ENCODE measurements at regions not wholly inside any gene's neighbourhood (a gene's known extent, or its start where the extent isn't known, plus 50 kb on each side); places are given as distances from the start of the nearest gene placed in this dataset.

DNA sequence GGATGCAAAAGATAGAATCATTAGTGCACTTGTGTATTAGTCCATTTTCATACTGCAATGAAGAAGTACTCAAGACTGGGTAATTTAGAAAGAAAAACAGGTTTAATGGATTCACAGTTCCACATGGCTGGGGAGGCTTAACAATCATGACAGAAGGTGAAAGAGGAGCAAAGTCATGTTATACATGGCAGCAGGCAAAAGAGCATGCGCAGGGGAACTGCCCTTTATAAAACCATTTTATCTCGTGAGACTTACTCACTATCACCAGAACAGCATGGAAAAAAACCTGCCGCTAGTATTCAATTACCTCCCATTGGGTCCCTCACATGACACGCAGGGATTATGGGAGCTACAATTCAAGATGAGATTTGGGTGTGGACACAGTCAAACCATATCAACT lies 129.4 kb downstream of the SCG2 start:
- WGBS = 90% methylated on average over 4 of the region's 4 CpGs
- no peaks in the 10 kb centered on the region for H3K9me3 ChIP-seq
- no peaks in the 10 kb centered on the region for H3K4me1 ChIP-seq (replicated peaks)
- intact Hi-C loops (cut with DNase I) = no loop called here
- H3K27ac ChIP-seq = no peak overlapping the region
- H3K4me3 ChIP-seq = no peak overlapping the region
- H3K27me3 ChIP-seq (replicated peaks; ENCODE audit: insufficient read depth) = no peaks in the 10 kb centered on the region
- DNase-seq (ENCODE audit: low spot score) = no peak
- no peaks in the 10 kb centered on the region for H3K36me3 ChIP-seq
- TF ChIP-seq POLR2A (IDR thresholded peaks at IDR 0.05) (no peak), POLR2AphosphoS5 (IDR thresholded peaks at IDR 0.05) (no peak)
- TF ChIP-seq, protein P1, sequence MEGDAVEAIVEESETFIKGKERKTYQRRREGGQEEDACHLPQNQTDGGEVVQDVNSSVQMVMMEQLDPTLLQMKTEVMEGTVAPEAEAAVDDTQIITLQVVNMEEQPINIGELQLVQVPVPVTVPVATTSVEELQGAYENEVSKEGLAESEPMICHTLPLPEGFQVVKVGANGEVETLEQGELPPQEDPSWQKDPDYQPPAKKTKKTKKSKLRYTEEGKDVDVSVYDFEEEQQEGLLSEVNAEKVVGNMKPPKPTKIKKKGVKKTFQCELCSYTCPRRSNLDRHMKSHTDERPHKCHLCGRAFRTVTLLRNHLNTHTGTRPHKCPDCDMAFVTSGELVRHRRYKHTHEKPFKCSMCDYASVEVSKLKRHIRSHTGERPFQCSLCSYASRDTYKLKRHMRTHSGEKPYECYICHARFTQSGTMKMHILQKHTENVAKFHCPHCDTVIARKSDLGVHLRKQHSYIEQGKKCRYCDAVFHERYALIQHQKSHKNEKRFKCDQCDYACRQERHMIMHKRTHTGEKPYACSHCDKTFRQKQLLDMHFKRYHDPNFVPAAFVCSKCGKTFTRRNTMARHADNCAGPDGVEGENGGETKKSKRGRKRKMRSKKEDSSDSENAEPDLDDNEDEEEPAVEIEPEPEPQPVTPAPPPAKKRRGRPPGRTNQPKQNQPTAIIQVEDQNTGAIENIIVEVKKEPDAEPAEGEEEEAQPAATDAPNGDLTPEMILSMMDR (IDR thresholded peaks at IDR 0.05) = no peak

DNA sequence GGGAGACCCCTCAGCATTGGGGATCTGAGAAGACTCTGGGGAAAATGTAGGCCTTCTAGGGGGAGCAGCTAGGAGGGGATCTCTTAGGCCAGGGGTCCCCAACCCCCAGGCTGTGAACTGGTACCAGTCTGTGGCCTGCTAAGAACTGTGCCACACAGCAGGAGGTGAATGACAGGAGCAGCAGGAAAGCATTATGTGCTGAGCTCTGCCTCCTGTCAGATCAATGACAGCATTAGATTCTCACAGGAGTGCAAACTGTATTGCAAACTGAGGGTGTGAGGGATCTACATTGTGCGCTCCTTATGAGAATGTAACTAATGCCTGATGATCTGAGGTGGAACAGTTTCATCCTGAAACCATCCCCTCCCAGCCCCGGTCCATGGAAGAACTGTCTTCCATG lies 127.3 kb downstream of the SCG2 start:
- no peak for DNase-seq (ENCODE audit: low spot score)
- Histone ChIP-seq H3K36me3 (no peaks in the 10 kb centered on the region), H3K27me3 (replicated peaks; ENCODE audit: insufficient read depth) (no peaks in the 10 kb centered on the region), H3K4me3 (no peak overlapping the region), H3K27ac (no peak overlapping the region), H3K9me3 (no peaks in the 10 kb centered on the region), H3K4me1 (replicated peaks) (no peaks in the 10 kb centered on the region)
- 75% methylated on average over 2 of the region's 2 CpGs for WGBS
- intact Hi-C loops (cut with DNase I) = no loop called here
- TF ChIP-seq, protein P1 (IDR thresholded peaks at IDR 0.05) = no peak
- TF ChIP-seq POLR2A (IDR thresholded peaks at IDR 0.05) = no peak
- TF ChIP-seq POLR2AphosphoS5 (IDR thresholded peaks at IDR 0.05) = no peak

DNA sequence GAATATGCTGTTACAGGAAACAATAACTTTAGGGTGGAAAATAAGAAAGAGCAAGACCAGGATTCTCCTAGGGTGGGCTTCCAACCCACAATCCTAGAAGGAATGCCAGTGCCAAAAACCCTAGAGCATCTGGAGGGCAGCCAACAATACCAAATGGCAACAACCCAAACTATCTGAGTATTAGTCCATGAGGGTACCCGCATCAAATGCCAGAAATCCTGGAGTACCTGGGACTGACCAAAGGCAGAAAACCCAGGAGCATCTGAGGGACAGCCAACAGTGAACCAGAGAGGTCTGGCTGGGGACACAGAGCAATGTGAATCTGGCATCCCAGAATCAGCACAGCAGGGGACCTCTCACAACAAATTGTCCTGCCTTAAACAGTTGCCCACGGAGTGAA lies 126.3 kb downstream of the SCG2 start:
- intact Hi-C loops (cut with DNase I) = no loop called here

DNA sequence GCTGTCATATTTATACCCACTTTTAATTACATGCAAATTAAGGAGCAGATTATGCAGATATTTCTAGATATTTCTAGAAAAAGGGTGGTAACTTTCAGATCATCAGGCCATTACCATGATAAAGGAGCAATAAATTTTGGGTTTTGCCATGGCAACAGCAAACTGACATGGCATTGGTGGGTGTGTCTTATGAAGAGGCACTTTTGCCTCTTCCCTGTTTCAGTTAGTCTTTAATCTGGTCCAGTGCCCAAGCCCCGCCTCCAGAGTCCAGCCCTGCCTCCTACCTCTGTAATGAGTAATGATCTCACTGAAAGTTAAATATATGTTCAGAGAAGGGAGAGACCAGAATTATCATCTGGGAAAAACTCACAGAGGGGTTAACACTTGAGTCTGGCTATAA lies 124.8 kb downstream of the SCG2 start:
- Histone ChIP-seq H3K4me1 (replicated peaks) (no peaks in the 10 kb centered on the region), H3K36me3 (no peaks in the 10 kb centered on the region), H3K27me3 (replicated peaks; ENCODE audit: insufficient read depth) (no peaks in the 10 kb centered on the region), H3K4me3 (no peak overlapping the region), H3K27ac (no peak overlapping the region), H3K9me3 (no peaks in the 10 kb centered on the region)
- WGBS = 92% methylated on average over 1 of the region's 1 CpG
- TF ChIP-seq POLR2AphosphoS5 (IDR thresholded peaks at IDR 0.05) (no peak), POLR2A (IDR thresholded peaks at IDR 0.05) (no peak)
- TF ChIP-seq, protein P1 (IDR thresholded peaks at IDR 0.05) = no peak
- DNase-seq (ENCODE audit: low spot score) = no peak
- intact Hi-C loops (cut with DNase I) = no loop called here

More for the DNA sequence above, 126.3 kb downstream of the SCG2 start:
- WGBS = 80% methylated on average over 2 of the region's 2 CpGs
- Histone ChIP-seq H3K27ac (no peak overlapping the region), H3K4me1 (replicated peaks) (no peaks in the 10 kb centered on the region), H3K27me3 (replicated peaks; ENCODE audit: insufficient read depth) (no peaks in the 10 kb centered on the region), H3K9me3 (no peaks in the 10 kb centered on the region), H3K4me3 (no peak overlapping the region), H3K36me3 (no peaks in the 10 kb centered on the region)
- DNase-seq (ENCODE audit: low spot score) = no peak
- TF ChIP-seq, protein P1 (IDR thresholded peaks at IDR 0.05) = no peak
- TF ChIP-seq POLR2AphosphoS5 (IDR thresholded peaks at IDR 0.05) (no peak), POLR2A (IDR thresholded peaks at IDR 0.05) (no peak)

DNA sequence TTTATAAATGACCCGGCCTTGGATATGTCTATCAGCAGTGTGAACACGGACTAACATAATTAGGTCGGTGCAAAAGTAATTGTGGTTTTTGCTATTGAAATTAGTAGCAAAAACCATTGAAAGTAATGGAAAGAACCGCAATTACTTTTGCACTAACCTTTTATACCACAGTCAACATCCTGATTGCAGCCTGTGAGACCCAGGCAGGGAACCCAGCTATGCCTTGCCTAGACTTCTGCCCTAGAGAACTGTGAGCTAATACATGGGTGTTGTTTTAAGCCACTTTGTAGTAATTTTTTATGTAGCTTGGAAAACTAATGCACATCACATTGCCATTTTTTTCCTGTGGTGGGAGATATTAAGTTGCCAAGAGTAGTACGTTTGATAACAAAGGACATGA lies 120.7 kb downstream of the SCG2 start:
- no peaks in the 10 kb centered on the region for H3K9me3 ChIP-seq
- DNase-seq (ENCODE audit: low spot score) = no peak
- no peak overlapping the region for H3K27ac ChIP-seq
- no peaks in the 10 kb centered on the region for H3K27me3 ChIP-seq (replicated peaks; ENCODE audit: insufficient read depth)
- intact Hi-C loops (cut with DNase I) = no loop called here
- H3K4me3 ChIP-seq = no peak overlapping the region
- TF ChIP-seq POLR2A (IDR thresholded peaks at IDR 0.05) = no peak
- TF ChIP-seq POLR2AphosphoS5 (IDR thresholded peaks at IDR 0.05) = no peak
- TF ChIP-seq, protein P1 (IDR thresholded peaks at IDR 0.05) = no peak
- 91% methylated on average over 5 of the region's 5 CpGs for WGBS
- H3K36me3 ChIP-seq = no peaks in the 10 kb centered on the region
- H3K4me1 ChIP-seq (replicated peaks) = no peaks in the 10 kb centered on the region
